ENCODE measurements at regions not wholly inside any gene's neighbourhood (a gene's known extent, or its start where the extent isn't known, plus 50 kb on each side); places are given as distances from the start of the nearest gene placed in this dataset.

DNA sequence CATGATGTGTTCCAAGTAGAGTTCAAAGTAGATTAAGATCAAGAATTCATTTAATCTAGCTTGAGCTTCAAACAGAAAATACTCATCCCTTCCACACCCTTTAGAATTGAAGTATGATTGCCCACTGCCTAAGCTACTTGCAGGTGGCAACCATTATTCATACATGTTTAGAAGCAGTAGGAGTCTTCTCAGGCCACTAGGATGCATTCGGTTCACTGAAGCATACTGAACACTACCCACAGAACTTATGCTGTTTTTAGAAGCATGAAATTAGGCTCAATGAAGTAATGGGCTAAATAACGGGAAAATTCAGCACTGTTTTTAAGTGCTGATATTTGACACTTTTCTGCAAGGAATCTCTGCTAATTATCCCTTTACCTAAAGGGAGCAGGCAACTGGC, 263.4 kb downstream of the DEPDC1B start:
- TF ChIP-seq, protein P1, sequence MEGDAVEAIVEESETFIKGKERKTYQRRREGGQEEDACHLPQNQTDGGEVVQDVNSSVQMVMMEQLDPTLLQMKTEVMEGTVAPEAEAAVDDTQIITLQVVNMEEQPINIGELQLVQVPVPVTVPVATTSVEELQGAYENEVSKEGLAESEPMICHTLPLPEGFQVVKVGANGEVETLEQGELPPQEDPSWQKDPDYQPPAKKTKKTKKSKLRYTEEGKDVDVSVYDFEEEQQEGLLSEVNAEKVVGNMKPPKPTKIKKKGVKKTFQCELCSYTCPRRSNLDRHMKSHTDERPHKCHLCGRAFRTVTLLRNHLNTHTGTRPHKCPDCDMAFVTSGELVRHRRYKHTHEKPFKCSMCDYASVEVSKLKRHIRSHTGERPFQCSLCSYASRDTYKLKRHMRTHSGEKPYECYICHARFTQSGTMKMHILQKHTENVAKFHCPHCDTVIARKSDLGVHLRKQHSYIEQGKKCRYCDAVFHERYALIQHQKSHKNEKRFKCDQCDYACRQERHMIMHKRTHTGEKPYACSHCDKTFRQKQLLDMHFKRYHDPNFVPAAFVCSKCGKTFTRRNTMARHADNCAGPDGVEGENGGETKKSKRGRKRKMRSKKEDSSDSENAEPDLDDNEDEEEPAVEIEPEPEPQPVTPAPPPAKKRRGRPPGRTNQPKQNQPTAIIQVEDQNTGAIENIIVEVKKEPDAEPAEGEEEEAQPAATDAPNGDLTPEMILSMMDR (conservative IDR thresholded peaks at IDR 0.05 in 1 of 2, IDR thresholded peaks at IDR 0.05 in 1 of 2; ENCODE audit: low read depth in 1 of 2, low read length in 2 of 2) = no peak
- no peak for TF ChIP-seq EZH2 (IDR thresholded peaks at IDR 0.05; ENCODE audit: low read length, missing control alignments)
